BJ (cell line): ENCODE measurements at regions not wholly inside any gene's neighbourhood (a gene's known extent, or its start where the extent isn't known, plus 50 kb on each side); places are given as distances from the start of the nearest gene placed in this dataset.

ENCODE experiments used
- CTCF ChIA-PET: fragments of 350-600 bp; formaldehyde crosslinking; extraction: SDS; loops from one replicate; lab custom pipeline; 2021; ENCODE audit warnings: antibody characterized with exemption, inconsistent platforms; lab: Yijun Ruan, JAX
- POLR2A ChIA-PET: fragments of 300-600 bp; sonication (Branson Sonifier 250); formaldehyde crosslinking; extraction: SDS; loops from one replicate; lab custom pipeline; 2021; ENCODE audit warnings: antibody characterized with exemption; lab: Charles Lee
- DNase-seq: peaks from one replicate; pipeline ENCODE4 v3.0.0-alpha.2; 2011; ENCODE audit warnings: low read depth
- H3K27me3 ChIP-seq: 2 replicates; pipeline ENCODE4 v1.6.0; 2011; ENCODE audit warnings: low read length; ENCODE audit not compliant: control insufficient read depth, insufficient read depth
- H3K36me3 ChIP-seq: 2 replicates; pipeline ENCODE4 v1.5.1; 2011; ENCODE audit warnings: low read length; ENCODE audit not compliant: control insufficient read depth, insufficient read depth
- H3K4me3 ChIP-seq: 2 replicates; pipeline ENCODE4 v1.5.1; 2011; ENCODE audit warnings: low read depth, mild to moderate bottlenecking, control low read depth, low read length
- TF ChIP-seq, protein P1 (sequence below): IDR thresholded peaks from 2 replicates; pipeline ENCODE4 v1.5.1; 2011; ENCODE audit warnings: low read depth, mild to moderate bottlenecking, control low read depth, inconsistent platforms, low read length, moderate library complexity; ENCODE audit not compliant: insufficient read depth

GRCh38 chr21:19501115-19501514 lies 1097.5 kb upstream of the TMPRSS15 start:
- Histone ChIP-seq H3K36me3 (no peaks in the 10 kb centered on the region), H3K4me3 (no peak overlapping the region), H3K27me3 (no peaks in the 10 kb centered on the region)
- ChIA-PET CTCF (no interaction called here), POLR2A (no interaction called here)
- DNase-seq: no peak
- TF ChIP-seq, protein P1, sequence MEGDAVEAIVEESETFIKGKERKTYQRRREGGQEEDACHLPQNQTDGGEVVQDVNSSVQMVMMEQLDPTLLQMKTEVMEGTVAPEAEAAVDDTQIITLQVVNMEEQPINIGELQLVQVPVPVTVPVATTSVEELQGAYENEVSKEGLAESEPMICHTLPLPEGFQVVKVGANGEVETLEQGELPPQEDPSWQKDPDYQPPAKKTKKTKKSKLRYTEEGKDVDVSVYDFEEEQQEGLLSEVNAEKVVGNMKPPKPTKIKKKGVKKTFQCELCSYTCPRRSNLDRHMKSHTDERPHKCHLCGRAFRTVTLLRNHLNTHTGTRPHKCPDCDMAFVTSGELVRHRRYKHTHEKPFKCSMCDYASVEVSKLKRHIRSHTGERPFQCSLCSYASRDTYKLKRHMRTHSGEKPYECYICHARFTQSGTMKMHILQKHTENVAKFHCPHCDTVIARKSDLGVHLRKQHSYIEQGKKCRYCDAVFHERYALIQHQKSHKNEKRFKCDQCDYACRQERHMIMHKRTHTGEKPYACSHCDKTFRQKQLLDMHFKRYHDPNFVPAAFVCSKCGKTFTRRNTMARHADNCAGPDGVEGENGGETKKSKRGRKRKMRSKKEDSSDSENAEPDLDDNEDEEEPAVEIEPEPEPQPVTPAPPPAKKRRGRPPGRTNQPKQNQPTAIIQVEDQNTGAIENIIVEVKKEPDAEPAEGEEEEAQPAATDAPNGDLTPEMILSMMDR: no peak

GRCh38 chr21:19507682-19508260 lies 1104.2 kb upstream of the TMPRSS15 start:
- H3K27me3 ChIP-seq: no peaks in the 10 kb centered on the region
- no peak for DNase-seq
- ChIA-PET CTCF (no interaction called here), POLR2A (no interaction called here)
- no peak overlapping the region for H3K4me3 ChIP-seq
- TF ChIP-seq, protein P1: no peak
- H3K36me3 ChIP-seq: no peaks in the 10 kb centered on the region

DNA sequence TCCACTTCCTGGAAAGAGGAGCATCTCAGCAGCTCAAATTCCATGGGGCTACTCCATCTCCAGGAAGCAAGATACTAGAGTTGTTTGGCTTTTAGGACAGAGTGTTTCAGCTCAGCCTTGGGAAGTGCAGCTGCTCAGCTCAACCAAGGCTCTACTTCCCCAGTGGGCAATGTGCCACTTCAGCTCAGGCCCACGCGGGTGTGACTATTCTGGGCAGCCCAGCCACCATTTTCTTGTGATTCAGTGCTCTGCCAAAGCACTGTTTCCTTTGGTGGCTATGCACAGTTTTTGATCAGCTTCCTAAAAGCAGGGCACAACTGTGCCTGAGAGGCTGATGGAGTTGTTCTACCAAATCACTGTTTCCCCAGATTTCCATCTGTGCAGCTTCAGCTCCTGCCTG lies 1104.9 kb upstream of the TMPRSS15 start:
- no peak for DNase-seq
- CTCF ChIA-PET: no interaction called here
- no peak overlapping the region for H3K4me3 ChIP-seq
- no peaks in the 10 kb centered on the region for H3K27me3 ChIP-seq
- POLR2A ChIA-PET: no interaction called here
- no peaks in the 10 kb centered on the region for H3K36me3 ChIP-seq
- TF ChIP-seq, protein P1: no peak

DNA sequence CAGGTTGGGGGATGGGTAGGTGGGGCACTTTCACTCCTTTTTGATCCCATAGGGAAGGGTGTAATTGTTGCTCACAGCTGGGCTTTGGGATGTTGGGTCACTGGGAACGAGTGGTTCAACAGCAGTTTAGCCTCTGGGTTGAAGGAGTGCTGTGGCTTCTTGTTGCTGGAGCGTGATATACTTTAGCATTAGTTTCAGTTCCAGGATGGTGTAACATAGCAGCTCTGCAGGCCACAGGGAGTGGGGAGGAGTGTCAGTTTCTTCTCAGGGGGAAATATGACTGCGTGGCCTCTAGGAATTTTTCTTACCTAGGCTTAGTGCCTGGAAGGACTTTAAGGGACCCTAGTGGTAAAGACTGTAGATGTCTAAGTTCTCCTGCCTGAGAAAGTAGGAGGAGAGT lies 1105.3 kb upstream of the TMPRSS15 start:
- TF ChIP-seq, protein P1: no peak
- Histone ChIP-seq H3K27me3 (no peaks in the 10 kb centered on the region), H3K4me3 (no peak overlapping the region), H3K36me3 (no peaks in the 10 kb centered on the region)
- no peak for DNase-seq
- ChIA-PET POLR2A (no interaction called here), CTCF (no interaction called here)

- ChIA-PET CTCF (no interaction called here), POLR2A (no interaction called here)
- Histone ChIP-seq H3K36me3 (no peaks in the 10 kb centered on the region), H3K4me3 (no peak overlapping the region), H3K27me3 (no peaks in the 10 kb centered on the region)
- TF ChIP-seq, protein P1: no peak
- no peak for DNase-seq
Observed at GRCh38 chr21:19510057-19510456, 1106.5 kb upstream of the TMPRSS15 start.
